ENCODE measurements at regions not wholly inside any gene's neighbourhood (a gene's known extent, or its start where the extent isn't known, plus 50 kb on each side); places are given as distances from the start of the nearest gene placed in this dataset.

DNA sequence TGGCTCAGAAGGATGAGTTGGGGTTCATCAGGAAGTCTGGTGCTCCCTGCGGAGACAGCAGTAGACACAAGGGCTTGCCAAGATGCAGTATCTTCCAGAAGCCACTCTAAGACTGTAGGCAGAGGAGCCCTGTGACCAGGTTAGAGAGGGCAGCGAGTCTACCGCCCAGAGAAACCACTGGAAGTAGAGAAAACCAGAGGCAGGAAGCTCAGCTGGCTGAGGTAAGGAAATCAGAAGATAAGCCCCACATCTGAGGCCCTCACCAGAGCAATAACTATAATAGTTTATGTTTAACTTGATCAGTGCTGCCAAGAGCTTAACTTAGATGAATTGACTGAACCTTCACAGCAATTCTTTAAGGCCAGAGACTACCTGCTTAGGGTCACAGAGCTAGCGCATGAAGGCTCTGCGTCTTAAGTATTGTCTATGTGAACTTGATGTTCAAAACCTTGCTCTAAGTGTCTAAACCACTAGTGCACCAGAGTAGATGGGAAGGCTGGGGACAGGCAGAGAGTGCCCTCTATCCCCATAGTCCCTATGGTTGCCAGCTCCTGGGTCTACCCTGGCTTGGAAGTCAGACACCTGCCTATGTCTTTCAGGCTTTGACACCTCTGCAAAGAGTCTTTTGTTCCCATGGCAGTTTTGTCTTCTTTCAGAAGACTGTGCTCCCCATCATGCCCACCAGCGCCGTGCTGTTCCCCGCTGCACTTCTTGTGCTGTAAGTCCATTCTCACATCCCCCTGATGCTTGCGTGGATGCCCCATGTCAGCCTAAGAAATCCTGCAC lies 228.2 kb upstream of the KLF4 start:
- CTCF ChIA-PET = no interaction called here
- Mint-ChIP-seq H3K4me1 (no peaks in the 10 kb centered on the region), H3K4me3 (no peak overlapping the region), H3K27me3 (no peaks in the 10 kb centered on the region), H3K36me3 (ENCODE audit: low read depth) (no peaks in the 10 kb centered on the region), H3K9me3 (peaks cover 4% of the 10 kb centered on the region), H3K27ac (no peak overlapping the region)
- no peak for DNase-seq
- POLR2A ChIA-PET = no interaction called here

GRCh38 chr9:107715740-107716139 lies 226.2 kb upstream of the KLF4 start:
- no peaks in the 10 kb centered on the region for H3K36me3 Mint-ChIP-seq (ENCODE audit: low read depth)
- no peak overlapping the region for H3K4me3 Mint-ChIP-seq
- CTCF ChIA-PET = no interaction called here
- peaks cover 4% of the 10 kb centered on the region for H3K9me3 Mint-ChIP-seq
- POLR2A ChIA-PET = no interaction called here
- DNase-seq = no peak
- H3K27ac Mint-ChIP-seq = no peak overlapping the region
- H3K27me3 Mint-ChIP-seq = no peaks in the 10 kb centered on the region
- no peaks in the 10 kb centered on the region for H3K4me1 Mint-ChIP-seq

- no peaks in the 10 kb centered on the region for H3K27me3 Mint-ChIP-seq
- ChIA-PET POLR2A (no interaction called here), CTCF (no interaction called here)
- no peaks in the 10 kb centered on the region for H3K36me3 Mint-ChIP-seq (ENCODE audit: low read depth)
- no peak overlapping the region for H3K4me3 Mint-ChIP-seq
- DNase-seq = no peak
- no peaks in the 10 kb centered on the region for H3K4me1 Mint-ChIP-seq
- peaks cover 4% of the 10 kb centered on the region for H3K9me3 Mint-ChIP-seq
- H3K27ac Mint-ChIP-seq = no peak overlapping the region
These were observed 223.9 kb upstream of the KLF4 start for GRCh38 chr9:107713470-107713869.

DNA sequence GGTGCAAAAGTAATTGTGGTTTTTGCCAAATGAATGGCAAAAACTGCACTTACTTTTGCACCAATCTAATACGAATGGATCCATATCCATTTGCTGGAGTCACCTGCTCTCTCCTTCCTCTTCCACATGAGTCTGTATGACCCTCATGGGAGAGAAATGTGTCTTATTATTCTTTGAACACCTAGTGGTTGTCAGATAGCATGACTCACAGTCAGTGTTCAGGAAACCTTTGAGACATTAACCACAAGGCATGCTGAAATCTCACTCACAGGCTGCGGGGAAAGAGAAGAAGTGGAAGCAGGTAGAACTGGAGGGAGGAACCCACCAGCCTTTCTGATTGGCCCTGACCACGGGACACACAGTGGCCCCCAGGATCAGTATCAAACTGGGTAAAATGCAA lies 222.8 kb upstream of the KLF4 start:
- H3K27ac Mint-ChIP-seq = no peak overlapping the region
- H3K27me3 Mint-ChIP-seq = no peaks in the 10 kb centered on the region
- peaks cover 4% of the 10 kb centered on the region for H3K9me3 Mint-ChIP-seq
- ChIA-PET CTCF (no interaction called here), POLR2A (no interaction called here)
- no peak overlapping the region for H3K4me3 Mint-ChIP-seq
- no peak for DNase-seq
- H3K4me1 Mint-ChIP-seq = no peaks in the 10 kb centered on the region
- no peaks in the 10 kb centered on the region for H3K36me3 Mint-ChIP-seq (ENCODE audit: low read depth)

DNA sequence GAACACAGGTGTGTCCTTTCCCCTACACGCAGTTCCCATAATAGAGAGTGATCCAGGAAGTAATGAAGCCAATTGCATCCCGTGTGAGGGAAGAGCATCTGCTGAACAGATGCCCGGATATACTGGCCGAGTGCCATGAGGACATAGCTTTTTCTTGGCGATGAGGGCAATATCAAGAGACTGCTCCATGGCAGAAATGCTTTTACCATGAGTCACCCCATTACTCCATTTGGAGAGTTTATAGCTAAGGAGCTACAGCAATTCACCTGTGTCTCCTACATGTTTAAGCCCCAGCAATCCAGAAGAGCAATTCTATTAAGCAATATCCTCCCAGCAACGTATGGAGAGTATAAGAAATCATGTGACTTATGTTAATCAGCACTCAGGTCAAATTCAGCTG lies 222.0 kb upstream of the KLF4 start:
- Mint-ChIP-seq H3K4me3 (no peak overlapping the region), H3K27me3 (no peaks in the 10 kb centered on the region), H3K4me1 (no peaks in the 10 kb centered on the region), H3K9me3 (peaks cover 7% of the 10 kb centered on the region), H3K36me3 (ENCODE audit: low read depth) (no peaks in the 10 kb centered on the region), H3K27ac (no peak overlapping the region)
- no peak for DNase-seq
- CTCF ChIA-PET = no interaction called here
- POLR2A ChIA-PET = no interaction called here

DNA sequence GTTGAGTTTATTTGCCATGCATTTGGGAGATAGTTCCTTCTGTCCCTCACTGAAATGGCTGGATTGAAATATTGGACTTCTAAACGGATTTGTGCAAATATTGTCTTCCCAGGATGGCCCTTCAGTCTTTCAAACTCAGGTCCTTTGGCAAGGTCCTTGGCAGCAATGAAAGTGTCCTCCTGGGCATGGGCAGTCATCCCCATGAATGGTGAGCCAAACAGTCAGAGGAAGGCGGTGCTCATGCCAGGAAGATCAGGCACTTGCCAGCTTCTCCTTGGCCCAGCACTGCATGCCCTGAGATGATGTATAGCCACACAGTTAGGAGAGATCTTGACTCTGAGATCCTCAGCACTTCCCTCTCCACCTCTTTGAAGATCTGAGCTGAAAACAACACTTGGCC lies 221.4 kb upstream of the KLF4 start:
- Mint-ChIP-seq H3K36me3 (ENCODE audit: low read depth) (no peaks in the 10 kb centered on the region), H3K27ac (no peak overlapping the region), H3K4me1 (no peaks in the 10 kb centered on the region), H3K4me3 (no peak overlapping the region), H3K9me3 (peaks cover 7% of the 10 kb centered on the region), H3K27me3 (no peaks in the 10 kb centered on the region)
- DNase-seq = no peak
- ChIA-PET POLR2A (no interaction called here), CTCF (no interaction called here)

DNA sequence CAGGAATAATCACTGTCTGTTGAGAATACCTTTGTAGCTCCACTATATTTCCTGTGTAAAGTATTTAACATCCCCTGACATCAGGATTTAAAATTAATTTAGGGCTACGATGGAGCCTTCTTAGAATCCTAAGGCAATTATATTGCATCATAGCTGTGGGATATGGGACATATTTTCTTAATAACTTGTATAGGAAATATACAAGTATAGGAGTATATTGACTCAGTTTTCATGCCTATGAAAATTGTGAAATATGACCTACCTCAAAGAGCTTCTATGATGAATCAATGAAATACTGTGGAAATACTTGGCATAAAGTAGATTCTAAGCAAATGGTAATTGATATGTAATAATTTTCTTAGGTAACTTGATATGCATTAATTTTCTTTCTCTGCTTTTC lies 221.0 kb upstream of the KLF4 start:
- no peak overlapping the region for H3K27ac Mint-ChIP-seq
- POLR2A ChIA-PET = no interaction called here

DNA sequence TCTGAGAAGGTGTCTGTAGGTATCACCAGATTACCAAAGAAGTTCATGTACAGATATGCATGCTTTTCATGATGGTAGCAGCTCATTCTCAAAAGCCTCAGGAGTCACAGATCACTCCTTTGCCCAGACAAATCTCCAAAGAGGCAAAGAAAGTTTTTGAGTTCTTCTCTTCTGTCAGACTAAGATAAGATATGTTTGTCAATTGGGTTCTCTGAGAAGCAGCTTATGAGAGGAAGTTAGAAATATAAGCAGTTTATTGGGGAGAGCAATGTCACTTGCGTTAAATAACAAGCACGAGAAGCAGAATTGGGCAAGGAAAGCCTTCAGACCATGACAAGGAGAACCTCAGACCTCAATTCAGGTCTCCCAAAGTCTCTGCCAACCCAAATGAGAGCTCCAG lies 219.2 kb upstream of the KLF4 start:
- ChIA-PET CTCF (no interaction called here), POLR2A (no interaction called here)
- Mint-ChIP-seq H3K36me3 (ENCODE audit: low read depth) (no peaks in the 10 kb centered on the region), H3K27ac (no peak overlapping the region), H3K27me3 (no peaks in the 10 kb centered on the region), H3K4me1 (no peaks in the 10 kb centered on the region), H3K4me3 (no peak overlapping the region), H3K9me3 (peaks cover 7% of the 10 kb centered on the region)
- no peak for DNase-seq

More for the DNA sequence above, 221.0 kb upstream of the KLF4 start:
- Mint-ChIP-seq H3K4me1 (no peaks in the 10 kb centered on the region), H3K9me3 (peaks cover 7% of the 10 kb centered on the region), H3K36me3 (ENCODE audit: low read depth) (no peaks in the 10 kb centered on the region), H3K27me3 (no peaks in the 10 kb centered on the region), H3K4me3 (no peak overlapping the region)
- no peak for DNase-seq
- CTCF ChIA-PET = no interaction called here

- DNase-seq = no peak
- Mint-ChIP-seq H3K27ac (no peak overlapping the region), H3K27me3 (no peaks in the 10 kb centered on the region), H3K9me3 (peaks cover 3% of the 10 kb centered on the region), H3K4me3 (no peak overlapping the region), H3K4me1 (no peaks in the 10 kb centered on the region), H3K36me3 (ENCODE audit: low read depth) (no peaks in the 10 kb centered on the region)
- ChIA-PET CTCF (no interaction called here), POLR2A (no interaction called here)
These were observed 218.4 kb upstream of the KLF4 start for GRCh38 chr9:107707915-107708441.

DNA sequence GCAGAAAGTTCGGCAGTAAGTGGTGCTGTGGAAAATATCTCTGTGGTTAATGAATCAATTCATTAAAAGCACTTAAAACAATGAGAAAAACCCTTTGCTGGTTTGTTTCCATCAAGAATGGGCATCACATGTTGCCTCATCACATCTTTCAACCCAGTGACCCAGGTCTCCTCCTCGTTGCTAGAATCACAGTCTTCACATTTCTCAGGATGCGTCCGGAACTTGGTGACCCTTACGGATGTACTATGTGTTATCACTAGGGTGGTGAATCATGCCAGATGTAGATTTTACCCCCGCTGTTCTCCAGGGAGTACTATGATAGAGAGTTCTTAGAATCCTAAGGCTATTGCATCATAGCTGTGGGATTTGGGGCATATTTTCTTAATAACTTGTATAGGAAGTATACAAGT lies 217.9 kb upstream of the KLF4 start:
- H3K9me3 Mint-ChIP-seq = peaks cover 3% of the 10 kb centered on the region
- no peak overlapping the region for H3K27ac Mint-ChIP-seq
- H3K4me1 Mint-ChIP-seq = no peaks in the 10 kb centered on the region
- H3K27me3 Mint-ChIP-seq = no peaks in the 10 kb centered on the region
- ChIA-PET CTCF (no interaction called here), POLR2A (no interaction called here)
- no peak overlapping the region for H3K4me3 Mint-ChIP-seq
- H3K36me3 Mint-ChIP-seq (ENCODE audit: low read depth) = no peaks in the 10 kb centered on the region
- no peak for DNase-seq

- H3K4me3 Mint-ChIP-seq = no peak overlapping the region
- H3K27ac Mint-ChIP-seq = no peak overlapping the region
- POLR2A ChIA-PET = no interaction called here
- H3K9me3 Mint-ChIP-seq = peaks cover 3% of the 10 kb centered on the region
- no peaks in the 10 kb centered on the region for H3K27me3 Mint-ChIP-seq
- CTCF ChIA-PET = no interaction called here
- H3K36me3 Mint-ChIP-seq (ENCODE audit: low read depth) = no peaks in the 10 kb centered on the region
- DNase-seq = no peak
- H3K4me1 Mint-ChIP-seq = no peaks in the 10 kb centered on the region
These were observed 217.3 kb upstream of the KLF4 start for GRCh38 chr9:107706701-107707427.

DNA sequence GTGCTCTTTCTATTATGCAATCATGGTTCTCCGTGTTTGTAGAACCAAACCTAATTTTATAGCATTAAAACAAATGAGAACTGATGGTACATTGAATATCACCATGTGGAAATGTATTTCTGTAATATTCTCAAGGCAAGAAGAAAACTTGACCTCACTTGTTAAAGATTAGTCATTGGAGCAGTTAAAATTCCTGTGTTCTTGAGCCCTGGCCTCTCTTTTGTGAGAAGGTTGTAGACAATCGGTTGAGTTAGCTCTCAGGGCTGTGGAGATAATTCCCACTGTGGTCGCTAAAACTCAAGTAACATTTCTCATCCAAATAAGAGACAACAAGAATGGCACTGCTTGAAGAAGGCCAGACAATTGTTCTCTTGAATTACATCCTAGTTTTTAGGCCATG lies 216.0 kb upstream of the KLF4 start:
- no peaks in the 10 kb centered on the region for H3K27me3 Mint-ChIP-seq

GRCh38 chr9:107704774-107705173 lies 215.2 kb upstream of the KLF4 start:
- no peak for DNase-seq
- H3K4me3 Mint-ChIP-seq = no peak overlapping the region
- CTCF ChIA-PET = no interaction called here

More for the DNA sequence above, 216.0 kb upstream of the KLF4 start:
- Mint-ChIP-seq H3K4me3 (no peak overlapping the region), H3K4me1 (no peaks in the 10 kb centered on the region), H3K9me3 (peaks cover 3% of the 10 kb centered on the region), H3K27ac (no peak overlapping the region), H3K36me3 (ENCODE audit: low read depth) (no peaks in the 10 kb centered on the region)
- ChIA-PET POLR2A (no interaction called here), CTCF (no interaction called here)
- DNase-seq = no peak

DNA sequence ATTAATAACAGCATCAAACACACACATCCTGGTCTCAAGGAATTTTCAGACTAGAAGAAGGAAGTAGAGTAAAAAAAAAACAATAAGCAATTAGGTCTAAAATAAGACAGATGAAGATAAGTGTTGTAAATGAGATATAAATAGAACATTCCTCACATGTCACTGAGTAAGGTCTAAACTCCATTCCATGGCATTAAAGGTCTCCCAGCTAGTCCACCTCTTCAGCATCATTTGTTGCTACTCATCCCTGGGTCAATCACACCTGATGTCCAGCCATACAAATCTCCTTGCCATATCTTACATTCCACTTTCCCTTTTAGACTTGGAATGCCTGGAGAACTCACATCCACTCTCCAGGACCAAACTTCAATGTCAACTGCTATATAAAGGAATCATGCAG lies 214.1 kb upstream of the KLF4 start:
- Mint-ChIP-seq H3K36me3 (ENCODE audit: low read depth) (no peaks in the 10 kb centered on the region), H3K4me1 (no peaks in the 10 kb centered on the region), H3K27me3 (no peaks in the 10 kb centered on the region), H3K9me3 (peaks cover 3% of the 10 kb centered on the region), H3K4me3 (no peak overlapping the region), H3K27ac (no peak overlapping the region)
- POLR2A ChIA-PET = no interaction called here
- no peak for DNase-seq
- CTCF ChIA-PET = no interaction called here

More at GRCh38 chr9:107704774-107705173, 215.2 kb upstream of the KLF4 start:
- H3K4me1 Mint-ChIP-seq = no peaks in the 10 kb centered on the region
- no peaks in the 10 kb centered on the region for H3K27me3 Mint-ChIP-seq
- H3K9me3 Mint-ChIP-seq = peaks cover 3% of the 10 kb centered on the region
- no peak overlapping the region for H3K27ac Mint-ChIP-seq
- H3K36me3 Mint-ChIP-seq (ENCODE audit: low read depth) = no peaks in the 10 kb centered on the region
- POLR2A ChIA-PET = no interaction called here
